WTC11 (cell line): ENCODE measurements at regions not wholly inside any gene's neighbourhood (a gene's known extent, or its start where the extent isn't known, plus 50 kb on each side); places are given as distances from the start of the nearest gene placed in this dataset.

Experiments
- CTCF ChIP-seq: fragments of 200-600 bp; IDR thresholded peaks from 2 replicates; pipeline ENCODE4 v1.8.0; 2022; ENCODE audit warnings: antibody characterized with exemption
- FOXP1 ChIP-seq: sonication (generic); formaldehyde crosslinking; IDR thresholded peaks from 2 replicates; pipeline ENCODE4 v1.8.0; 2022; ENCODE audit warnings: missing genetic modification reagents, mild to moderate bottlenecking, moderate library complexity, borderline replicate concordance
- TF ChIP-seq, protein P1 (sequence below): sonication (generic); formaldehyde crosslinking; IDR thresholded peaks from 2 replicates; pipeline ENCODE4 v1.8.1; 2022; ENCODE audit warnings: low read depth, missing genetic modification reagents, borderline replicate concordance
- TF ChIP-seq, protein P2 (sequence below): sonication (generic); formaldehyde crosslinking; IDR thresholded peaks from 2 replicates; pipeline ENCODE4 v1.8.0; 2022; ENCODE audit warnings: mild to moderate bottlenecking, missing genetic modification reagents

GRCh38 chr1:195604287-195604686 lies 1004.0 kb downstream of the KCNT2 start:
- TF ChIP-seq CTCF (no peak), FOXP1 (CRISPR knock-in tag) (no peak)
- TF ChIP-seq, protein P1, sequence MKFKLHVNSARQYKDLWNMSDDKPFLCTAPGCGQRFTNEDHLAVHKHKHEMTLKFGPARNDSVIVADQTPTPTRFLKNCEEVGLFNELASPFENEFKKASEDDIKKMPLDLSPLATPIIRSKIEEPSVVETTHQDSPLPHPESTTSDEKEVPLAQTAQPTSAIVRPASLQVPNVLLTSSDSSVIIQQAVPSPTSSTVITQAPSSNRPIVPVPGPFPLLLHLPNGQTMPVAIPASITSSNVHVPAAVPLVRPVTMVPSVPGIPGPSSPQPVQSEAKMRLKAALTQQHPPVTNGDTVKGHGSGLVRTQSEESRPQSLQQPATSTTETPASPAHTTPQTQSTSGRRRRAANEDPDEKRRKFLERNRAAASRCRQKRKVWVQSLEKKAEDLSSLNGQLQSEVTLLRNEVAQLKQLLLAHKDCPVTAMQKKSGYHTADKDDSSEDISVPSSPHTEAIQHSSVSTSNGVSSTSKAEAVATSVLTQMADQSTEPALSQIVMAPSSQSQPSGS (CRISPR knock-in tag) = no peak
- TF ChIP-seq, protein P2, sequence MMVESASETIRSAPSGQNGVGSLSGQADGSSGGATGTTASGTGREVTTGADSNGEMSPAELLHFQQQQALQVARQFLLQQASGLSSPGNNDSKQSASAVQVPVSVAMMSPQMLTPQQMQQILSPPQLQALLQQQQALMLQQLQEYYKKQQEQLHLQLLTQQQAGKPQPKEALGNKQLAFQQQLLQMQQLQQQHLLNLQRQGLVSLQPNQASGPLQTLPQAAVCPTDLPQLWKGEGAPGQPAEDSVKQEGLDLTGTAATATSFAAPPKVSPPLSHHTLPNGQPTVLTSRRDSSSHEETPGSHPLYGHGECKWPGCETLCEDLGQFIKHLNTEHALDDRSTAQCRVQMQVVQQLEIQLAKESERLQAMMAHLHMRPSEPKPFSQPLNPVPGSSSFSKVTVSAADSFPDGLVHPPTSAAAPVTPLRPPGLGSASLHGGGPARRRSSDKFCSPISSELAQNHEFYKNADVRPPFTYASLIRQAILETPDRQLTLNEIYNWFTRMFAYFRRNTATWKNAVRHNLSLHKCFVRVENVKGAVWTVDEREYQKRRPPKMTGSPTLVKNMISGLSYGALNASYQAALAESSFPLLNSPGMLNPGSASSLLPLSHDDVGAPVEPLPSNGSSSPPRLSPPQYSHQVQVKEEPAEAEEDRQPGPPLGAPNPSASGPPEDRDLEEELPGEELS = no peak
